ENCODE measurements at regions not wholly inside any gene's neighbourhood (a gene's known extent, or its start where the extent isn't known, plus 50 kb on each side); places are given as distances from the start of the nearest gene placed in this dataset.

- TF ChIP-seq, protein P1, sequence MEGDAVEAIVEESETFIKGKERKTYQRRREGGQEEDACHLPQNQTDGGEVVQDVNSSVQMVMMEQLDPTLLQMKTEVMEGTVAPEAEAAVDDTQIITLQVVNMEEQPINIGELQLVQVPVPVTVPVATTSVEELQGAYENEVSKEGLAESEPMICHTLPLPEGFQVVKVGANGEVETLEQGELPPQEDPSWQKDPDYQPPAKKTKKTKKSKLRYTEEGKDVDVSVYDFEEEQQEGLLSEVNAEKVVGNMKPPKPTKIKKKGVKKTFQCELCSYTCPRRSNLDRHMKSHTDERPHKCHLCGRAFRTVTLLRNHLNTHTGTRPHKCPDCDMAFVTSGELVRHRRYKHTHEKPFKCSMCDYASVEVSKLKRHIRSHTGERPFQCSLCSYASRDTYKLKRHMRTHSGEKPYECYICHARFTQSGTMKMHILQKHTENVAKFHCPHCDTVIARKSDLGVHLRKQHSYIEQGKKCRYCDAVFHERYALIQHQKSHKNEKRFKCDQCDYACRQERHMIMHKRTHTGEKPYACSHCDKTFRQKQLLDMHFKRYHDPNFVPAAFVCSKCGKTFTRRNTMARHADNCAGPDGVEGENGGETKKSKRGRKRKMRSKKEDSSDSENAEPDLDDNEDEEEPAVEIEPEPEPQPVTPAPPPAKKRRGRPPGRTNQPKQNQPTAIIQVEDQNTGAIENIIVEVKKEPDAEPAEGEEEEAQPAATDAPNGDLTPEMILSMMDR (IDR thresholded peaks at IDR 0.05; ENCODE audit: insufficient read depth, low read length, poor library complexity, severe bottlenecking) = no peak
- no peak for TF ChIP-seq EZH2phosphoT487 (conservative IDR thresholded peaks at IDR 0.05; ENCODE audit: low read length)
Measured at GRCh38 chr9:102124465-102124864, 386.0 kb upstream of the GRIN3A start.
